ENCODE measurements at regions not wholly inside any gene's neighbourhood (a gene's known extent, or its start where the extent isn't known, plus 50 kb on each side); places are given as distances from the start of the nearest gene placed in this dataset.

DNA sequence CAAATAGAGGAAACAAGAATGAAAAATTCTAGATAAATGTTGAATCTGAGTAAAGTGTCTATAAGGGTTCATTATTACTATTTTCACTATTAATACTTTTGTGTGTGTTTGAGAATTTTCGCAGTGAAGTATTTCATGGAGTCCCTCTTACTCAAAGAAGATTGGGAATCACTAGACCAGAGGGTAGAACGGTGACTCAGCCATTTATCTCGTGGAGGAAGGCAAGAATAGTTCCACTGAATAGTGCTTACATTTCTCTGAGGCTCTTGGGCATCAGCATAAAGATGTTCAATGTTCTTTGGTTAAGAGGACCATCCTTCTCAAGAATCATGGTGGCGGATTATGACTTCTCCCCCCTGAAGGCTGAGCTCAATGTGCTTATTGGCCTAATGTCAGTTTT, 376.7 kb upstream of the ARID1B start:
- ChIA-PET POLR2A (no interaction called here), CTCF (no interaction called here)
- peaks cover 10% of the 10 kb centered on the region for H3K27me3 Mint-ChIP-seq
- H3K27ac Mint-ChIP-seq = no peak overlapping the region
- H3K4me3 Mint-ChIP-seq = no peak overlapping the region
- H3K9me3 Mint-ChIP-seq = no peaks in the 10 kb centered on the region
- DNase-seq = no peak
- H3K36me3 Mint-ChIP-seq (ENCODE audit: low read depth) = no peaks in the 10 kb centered on the region
- H3K4me1 Mint-ChIP-seq = peaks cover 22% of the 10 kb centered on the region

- Mint-ChIP-seq H3K27me3 (peaks cover 21% of the 10 kb centered on the region), H3K27ac (no peak overlapping the region), H3K4me3 (no peak overlapping the region), H3K4me1 (peaks cover 31% of the 10 kb centered on the region), H3K9me3 (no peaks in the 10 kb centered on the region), H3K36me3 (ENCODE audit: low read depth) (no peaks in the 10 kb centered on the region)
- ChIA-PET POLR2A (no interaction called here), CTCF (no interaction called here)
- DNase-seq = no peak
Observed at GRCh38 chr6:156398966-156399365, 378.2 kb upstream of the ARID1B start.

GRCh38 chr6:156398371-156398770, 378.8 kb upstream of the ARID1B start:
- CTCF ChIA-PET = no interaction called here

GRCh38 chr6:156396791-156397418, 380.3 kb upstream of the ARID1B start:
- Mint-ChIP-seq H3K36me3 (ENCODE audit: low read depth) (no peaks in the 10 kb centered on the region), H3K9me3 (no peaks in the 10 kb centered on the region), H3K4me1 (peaks cover 35% of the 10 kb centered on the region), H3K27me3 (peaks cover 39% of the 10 kb centered on the region), H3K27ac (peak overlapping the region; percentile 87), H3K4me3 (peak overlapping the region; percentile 61)
- ChIA-PET CTCF (interaction anchor here (1.0 kb wide), 1 partner anchor 468 kb away, joined by 3 read pairs; no protein-coding TSS in a partner anchor), POLR2A (interaction anchor here (0.8 to 2.7 kb wide), 4 partner anchors 8 to 383 kb away, joined by 3 to 11 read pairs (median 4); no protein-coding TSS in a partner anchor)
- DNase-seq = no peak

More at GRCh38 chr6:156398371-156398770, 378.8 kb upstream of the ARID1B start:
- no peak overlapping the region for H3K4me3 Mint-ChIP-seq
- no peak for DNase-seq
- H3K27me3 Mint-ChIP-seq = peaks cover 27% of the 10 kb centered on the region
- POLR2A ChIA-PET = no interaction called here
- no peaks in the 10 kb centered on the region for H3K36me3 Mint-ChIP-seq (ENCODE audit: low read depth)
- H3K27ac Mint-ChIP-seq = no peak overlapping the region
- no peaks in the 10 kb centered on the region for H3K9me3 Mint-ChIP-seq
- peaks cover 32% of the 10 kb centered on the region for H3K4me1 Mint-ChIP-seq

DNA sequence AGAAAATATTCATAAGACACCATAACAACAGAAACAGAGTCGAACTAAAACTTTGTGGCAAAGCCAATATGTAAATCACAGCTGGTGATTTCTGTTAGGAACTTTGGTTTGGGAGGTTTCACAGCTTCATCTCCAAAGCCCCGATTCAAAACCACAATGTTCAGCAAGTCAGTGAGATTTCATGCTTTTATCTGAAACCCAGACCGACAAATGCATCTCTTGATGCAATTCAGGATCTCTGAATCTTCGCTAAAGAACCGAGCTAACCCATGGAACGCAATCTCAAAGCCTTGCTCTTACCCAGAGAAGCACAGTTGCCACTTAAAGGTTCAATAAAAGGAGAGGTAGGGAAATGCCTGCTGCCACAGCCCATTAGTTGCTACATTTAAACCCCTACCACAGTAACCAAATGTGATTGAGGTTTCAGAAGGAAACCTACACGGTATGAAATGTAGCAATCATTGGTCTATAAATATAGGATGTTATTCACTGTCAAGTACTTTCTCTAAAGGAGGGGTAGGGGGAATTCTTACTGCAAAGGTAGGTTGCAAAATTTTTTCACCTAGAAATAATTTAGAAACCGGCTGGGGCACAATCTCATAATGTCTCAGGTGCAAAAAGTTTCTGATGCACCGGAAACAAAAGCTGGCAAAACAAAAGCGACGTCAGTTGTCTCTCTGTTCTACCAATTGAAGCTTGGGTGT, 381.0 kb upstream of the ARID1B start:
- CTCF ChIA-PET = interaction anchor here (1.0 kb wide), 1 partner anchor 469 kb away, joined by 3 read pairs; no protein-coding TSS in a partner anchor
- peaks cover 39% of the 10 kb centered on the region for H3K27me3 Mint-ChIP-seq
- no peak for DNase-seq
- H3K4me1 Mint-ChIP-seq = peaks cover 35% of the 10 kb centered on the region
- H3K9me3 Mint-ChIP-seq = no peaks in the 10 kb centered on the region
- H3K4me3 Mint-ChIP-seq = peak overlapping the region; percentile 61
- POLR2A ChIA-PET = interaction anchor here (0.7 to 2.7 kb wide), 7 partner anchors 9 to 391 kb away, joined by 3 to 11 read pairs (median 3); no protein-coding TSS in a partner anchor
- H3K36me3 Mint-ChIP-seq (ENCODE audit: low read depth) = no peaks in the 10 kb centered on the region
- H3K27ac Mint-ChIP-seq = peak overlapping the region; percentile 87

GRCh38 chr6:156395276-156395675, 381.9 kb upstream of the ARID1B start:
- peaks cover 39% of the 10 kb centered on the region for H3K27me3 Mint-ChIP-seq
- CTCF ChIA-PET = interaction anchor here (0.6 kb wide), 1 partner anchor 267 kb away, joined by 3 read pairs; no protein-coding TSS in a partner anchor
- peak; percentile 43 for DNase-seq
- H3K4me3 Mint-ChIP-seq = peak overlapping the region; percentile 10
- peaks cover 35% of the 10 kb centered on the region for H3K4me1 Mint-ChIP-seq
- POLR2A ChIA-PET = interaction anchor here (0.7 to 2.7 kb wide), 3 partner anchors 28 to 392 kb away, joined by 3 to 11 read pairs (median 3); no protein-coding TSS in a partner anchor
- no peaks in the 10 kb centered on the region for H3K9me3 Mint-ChIP-seq
- peak overlapping the region; percentile 87 for H3K27ac Mint-ChIP-seq
- no peaks in the 10 kb centered on the region for H3K36me3 Mint-ChIP-seq (ENCODE audit: low read depth)

DNA sequence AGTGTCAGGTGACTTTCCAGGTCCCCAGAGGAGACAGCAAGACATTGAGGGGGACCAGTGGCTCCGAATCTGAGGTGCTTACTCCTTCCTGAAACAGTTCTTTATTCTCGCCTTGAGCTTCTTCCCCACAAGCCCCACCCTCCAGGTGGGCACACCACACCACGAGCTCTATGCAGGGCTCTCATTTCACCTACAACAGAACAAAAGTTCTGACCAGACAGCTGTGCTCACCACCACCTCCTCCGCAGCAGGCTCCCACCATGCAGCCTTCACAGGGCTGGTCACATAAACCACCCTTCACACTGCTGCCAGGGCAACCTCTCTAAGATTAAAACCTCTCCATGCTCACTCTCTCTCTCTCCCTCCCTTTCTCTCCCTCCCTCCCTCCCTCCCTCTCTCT, 384.5 kb upstream of the ARID1B start:
- CTCF ChIA-PET = no interaction called here
- H3K27me3 Mint-ChIP-seq = peaks cover 30% of the 10 kb centered on the region
- H3K4me1 Mint-ChIP-seq = peaks cover 31% of the 10 kb centered on the region
- H3K36me3 Mint-ChIP-seq (ENCODE audit: low read depth) = no peaks in the 10 kb centered on the region
- no peak overlapping the region for H3K4me3 Mint-ChIP-seq
- no peak for DNase-seq
- H3K9me3 Mint-ChIP-seq = no peaks in the 10 kb centered on the region
- POLR2A ChIA-PET = no interaction called here
- H3K27ac Mint-ChIP-seq = no peak overlapping the region

DNA sequence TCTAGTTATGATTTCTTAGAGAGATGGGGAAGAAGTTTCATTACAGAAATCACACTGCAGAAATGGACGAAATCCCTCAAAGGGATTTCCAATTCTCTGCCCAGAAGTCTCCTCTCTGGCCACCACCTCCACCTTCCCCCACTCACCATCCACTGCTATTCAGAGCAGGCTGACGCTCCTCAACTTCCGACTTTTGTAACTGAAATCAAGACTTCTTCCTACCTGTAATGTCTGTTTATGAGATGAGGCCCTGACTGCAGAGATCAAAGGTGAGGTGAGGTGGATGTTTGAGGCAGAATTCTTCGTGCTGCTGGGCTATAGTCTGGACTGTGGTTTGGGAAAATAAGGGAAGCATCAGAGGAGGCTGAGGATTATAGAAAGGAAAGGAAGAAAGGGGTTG, 385.2 kb upstream of the ARID1B start:
- DNase-seq = no peak
- ChIA-PET CTCF (no interaction called here), POLR2A (no interaction called here)
- Mint-ChIP-seq H3K9me3 (no peaks in the 10 kb centered on the region), H3K27me3 (peaks cover 29% of the 10 kb centered on the region), H3K36me3 (ENCODE audit: low read depth) (no peaks in the 10 kb centered on the region), H3K4me1 (peaks cover 26% of the 10 kb centered on the region), H3K4me3 (no peak overlapping the region), H3K27ac (no peak overlapping the region)

DNA sequence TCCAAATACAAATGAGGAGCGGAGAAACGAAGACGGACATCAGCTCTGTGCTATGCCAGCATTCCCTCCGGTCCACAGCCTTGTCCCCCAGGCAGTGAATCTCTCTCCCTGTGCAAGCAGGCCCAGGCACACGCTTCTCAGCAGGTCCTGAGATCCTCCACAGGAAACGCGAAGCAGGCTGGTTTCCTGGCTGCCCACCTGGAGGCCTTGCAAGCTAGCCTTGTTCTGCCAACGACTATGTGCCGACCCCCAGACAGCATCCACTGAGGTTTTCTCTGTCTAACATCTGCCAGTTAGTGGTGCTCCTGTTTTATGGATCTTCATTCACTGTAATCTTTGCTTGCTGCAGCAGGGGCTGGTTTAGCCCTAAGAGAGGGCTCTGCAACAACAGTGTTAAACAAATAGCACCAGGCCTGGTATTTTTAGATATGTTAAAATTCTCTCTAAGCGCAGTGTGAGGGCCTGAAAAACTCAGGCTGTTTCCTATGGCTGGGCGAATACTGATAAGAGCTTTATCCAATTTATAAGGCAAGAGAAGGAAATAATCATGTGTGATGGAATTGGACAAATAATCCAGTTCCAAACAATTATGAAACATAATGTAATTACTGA, 386.0 kb upstream of the ARID1B start:
- peaks cover 20% of the 10 kb centered on the region for H3K4me1 Mint-ChIP-seq
- ChIA-PET POLR2A (no interaction called here), CTCF (no interaction called here)
- H3K4me3 Mint-ChIP-seq = no peak overlapping the region
- H3K36me3 Mint-ChIP-seq (ENCODE audit: low read depth) = no peaks in the 10 kb centered on the region
- no peaks in the 10 kb centered on the region for H3K9me3 Mint-ChIP-seq
- no peak for DNase-seq
- peaks cover 29% of the 10 kb centered on the region for H3K27me3 Mint-ChIP-seq
- no peak overlapping the region for H3K27ac Mint-ChIP-seq

GRCh38 chr6:156390621-156391020, 386.6 kb upstream of the ARID1B start:
- H3K4me3 Mint-ChIP-seq = no peak overlapping the region
- H3K27ac Mint-ChIP-seq = no peak overlapping the region
- CTCF ChIA-PET = no interaction called here
- H3K27me3 Mint-ChIP-seq = peaks cover 29% of the 10 kb centered on the region
- no peaks in the 10 kb centered on the region for H3K36me3 Mint-ChIP-seq (ENCODE audit: low read depth)
- POLR2A ChIA-PET = interaction anchor here (0.6 kb wide), 1 partner anchor 19 kb away, joined by 3 read pairs; no protein-coding TSS in a partner anchor
- no peaks in the 10 kb centered on the region for H3K9me3 Mint-ChIP-seq
- H3K4me1 Mint-ChIP-seq = peaks cover 15% of the 10 kb centered on the region
- no peak for DNase-seq

DNA sequence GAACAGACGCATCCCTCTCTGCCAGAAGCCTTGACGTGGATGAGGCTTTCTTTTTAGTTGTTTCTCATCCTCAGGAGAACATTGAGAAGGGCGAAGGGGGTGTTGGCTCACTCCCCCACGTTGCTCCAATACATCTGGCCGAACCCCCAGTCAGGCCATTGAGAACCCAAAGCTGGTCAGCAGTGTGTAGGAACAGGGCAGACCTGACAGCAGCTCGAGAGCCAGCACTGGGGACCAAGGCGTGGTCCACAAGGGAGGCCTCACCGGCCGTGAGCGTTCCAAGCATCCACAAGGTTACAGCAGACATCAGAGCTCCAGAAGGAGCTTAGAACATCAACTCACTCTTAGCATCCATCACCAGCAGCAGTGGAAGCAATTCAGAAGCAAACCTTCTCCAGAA, 387.9 kb upstream of the ARID1B start:
- no peak for DNase-seq
- no peaks in the 10 kb centered on the region for H3K9me3 Mint-ChIP-seq

DNA sequence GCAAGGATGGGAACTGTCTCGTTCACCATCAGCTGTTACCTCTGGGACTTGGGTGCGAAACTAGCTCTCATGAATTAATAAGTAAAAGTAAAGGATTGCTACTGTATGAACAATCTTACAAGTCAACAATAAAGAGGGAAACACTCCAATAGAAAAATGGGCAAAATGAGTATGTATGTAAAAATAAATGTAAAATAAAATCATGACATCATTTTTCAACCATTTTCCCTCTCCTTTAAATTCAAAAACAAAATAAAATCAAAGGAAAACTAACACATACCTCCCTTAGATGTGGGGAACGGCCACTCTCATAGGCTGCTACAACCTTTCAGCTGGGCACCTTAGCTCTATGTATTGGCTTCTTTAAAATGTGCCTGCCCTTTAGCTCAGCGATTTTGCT, 389.7 kb upstream of the ARID1B start:
- no peak overlapping the region for H3K27ac Mint-ChIP-seq
- DNase-seq = no peak
- POLR2A ChIA-PET = no interaction called here
- no peaks in the 10 kb centered on the region for H3K36me3 Mint-ChIP-seq (ENCODE audit: low read depth)
- no peak overlapping the region for H3K4me3 Mint-ChIP-seq
- CTCF ChIA-PET = no interaction called here
- H3K27me3 Mint-ChIP-seq = peaks cover 5% of the 10 kb centered on the region
- H3K4me1 Mint-ChIP-seq = peaks cover 3% of the 10 kb centered on the region
- H3K9me3 Mint-ChIP-seq = no peaks in the 10 kb centered on the region

More for the DNA sequence above, 387.9 kb upstream of the ARID1B start:
- H3K4me1 Mint-ChIP-seq = peaks cover 5% of the 10 kb centered on the region
- CTCF ChIA-PET = no interaction called here
- no peak overlapping the region for H3K27ac Mint-ChIP-seq
- peaks cover 20% of the 10 kb centered on the region for H3K27me3 Mint-ChIP-seq
- H3K36me3 Mint-ChIP-seq (ENCODE audit: low read depth) = no peaks in the 10 kb centered on the region
- POLR2A ChIA-PET = no interaction called here
- H3K4me3 Mint-ChIP-seq = no peak overlapping the region

DNA sequence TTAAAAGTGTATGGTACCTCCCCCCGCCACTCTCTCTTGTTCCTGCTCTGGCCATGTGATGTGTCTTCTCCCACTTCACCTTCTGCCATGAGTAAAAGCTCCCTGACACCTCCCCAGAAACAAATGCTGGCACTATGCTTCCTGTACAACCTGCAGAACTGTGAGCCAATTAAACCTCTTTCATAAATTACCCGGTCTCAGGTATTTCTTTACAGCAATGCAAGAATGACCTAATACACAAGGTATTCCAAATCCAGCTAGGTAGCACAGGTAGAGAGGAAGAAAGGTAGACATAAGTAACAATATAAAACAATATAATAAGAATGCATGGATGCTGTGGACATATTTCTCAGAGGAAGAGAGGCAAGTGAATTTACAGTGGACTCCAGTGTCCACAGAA, 394.1 kb upstream of the ARID1B start:
- CTCF ChIA-PET = no interaction called here
- H3K27ac Mint-ChIP-seq = no peak overlapping the region
- POLR2A ChIA-PET = no interaction called here

More for the DNA sequence above, 394.1 kb upstream of the ARID1B start:
- no peak for DNase-seq
- Mint-ChIP-seq H3K4me1 (no peaks in the 10 kb centered on the region), H3K9me3 (no peaks in the 10 kb centered on the region), H3K36me3 (ENCODE audit: low read depth) (no peaks in the 10 kb centered on the region), H3K4me3 (no peak overlapping the region), H3K27me3 (no peaks in the 10 kb centered on the region)

Measured in activated CD4-positive, alpha-beta memory T cell treated with anti-CD3 and anti-CD28 coated beads, Interleukin-2, amount 10 ng/mL, durations not matched to agents 7 days and 5 days (primary cell).